HG03354 (cell line): ENCODE measurements at regions not wholly inside any gene's neighbourhood (a gene's known extent, or its start where the extent isn't known, plus 50 kb on each side); places are given as distances from the start of the nearest gene placed in this dataset.
"Not testable (repeated sequence)": the region's sequence is repeated elsewhere in the genome, so short reads cannot be mapped to it uniquely, and the experiment has no call there.

Experiments
- ATAC-seq: cut with Tn5 transposase; IDR thresholded peaks from one replicate; pipeline ENCODE4 v1.9.1; 2021; ENCODE audit warnings: mild to moderate bottlenecking; ENCODE audit not compliant: unreplicated experiment, poor library complexity, severe bottlenecking

DNA sequence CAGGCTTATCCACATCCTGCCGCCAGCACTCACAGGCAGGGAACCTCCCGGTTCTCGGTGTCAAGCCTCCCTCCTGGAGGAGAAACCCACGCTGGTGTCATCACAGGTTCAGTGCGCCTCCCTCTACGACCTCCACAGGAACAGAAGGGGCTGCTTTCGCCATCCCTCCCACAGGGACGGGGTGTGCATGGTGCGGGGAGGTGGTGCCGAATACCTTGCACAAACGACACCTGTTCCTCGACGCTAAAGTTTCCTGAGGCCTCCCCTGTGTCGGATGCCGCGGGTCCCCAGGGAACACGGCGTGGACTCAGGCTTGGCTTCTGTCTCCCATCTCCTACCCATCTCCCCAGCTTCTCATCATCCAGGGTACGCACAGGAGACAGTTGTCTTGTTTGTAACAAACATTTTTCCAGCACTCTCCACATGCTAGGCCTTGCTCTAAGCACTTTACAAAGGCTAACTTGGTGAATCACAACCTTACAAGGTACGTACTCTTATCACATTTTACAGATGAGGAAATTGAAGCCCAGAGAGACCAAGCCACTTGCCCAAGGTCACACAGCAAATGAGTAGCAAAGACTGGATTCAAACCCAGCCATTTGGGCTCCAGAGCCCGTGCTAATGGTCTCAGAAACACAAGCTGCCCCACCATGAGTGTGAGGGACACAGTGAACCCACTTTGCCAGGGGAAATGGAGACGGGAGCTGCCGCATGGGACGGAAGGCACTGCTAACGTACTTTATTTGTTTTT lies 271.6 kb downstream of the C16orf95 start:
- no peak for ATAC-seq

- no peak for ATAC-seq
Observed at GRCh38 chr16:87046235-87046634, 271.0 kb downstream of the C16orf95 start.

- no peak for ATAC-seq
Observed at GRCh38 chr16:87047221-87048037, 269.8 kb downstream of the C16orf95 start.

- ATAC-seq: no peak
Observed at GRCh38 chr16:87048038-87048729, 269.0 kb downstream of the C16orf95 start.

DNA sequence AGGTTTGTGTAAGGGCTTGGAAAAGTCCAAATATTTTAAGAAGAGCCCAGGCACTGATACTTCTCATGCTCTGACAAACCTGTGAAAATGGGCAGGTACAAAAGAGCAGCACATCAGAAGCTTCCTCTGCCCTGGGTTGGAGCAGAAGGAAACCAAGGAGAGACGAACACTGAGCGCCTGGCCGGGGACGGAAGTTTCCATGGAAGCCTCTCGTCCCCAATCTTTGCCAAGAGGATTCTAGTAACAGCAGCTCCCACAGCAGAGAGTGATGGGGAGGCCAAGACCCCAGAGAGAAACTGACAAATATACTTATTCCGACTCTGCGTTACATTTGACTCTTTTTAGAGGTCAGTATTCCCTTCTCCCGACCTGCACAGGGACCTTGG lies 268.5 kb downstream of the C16orf95 start:
- ATAC-seq: no peak

DNA sequence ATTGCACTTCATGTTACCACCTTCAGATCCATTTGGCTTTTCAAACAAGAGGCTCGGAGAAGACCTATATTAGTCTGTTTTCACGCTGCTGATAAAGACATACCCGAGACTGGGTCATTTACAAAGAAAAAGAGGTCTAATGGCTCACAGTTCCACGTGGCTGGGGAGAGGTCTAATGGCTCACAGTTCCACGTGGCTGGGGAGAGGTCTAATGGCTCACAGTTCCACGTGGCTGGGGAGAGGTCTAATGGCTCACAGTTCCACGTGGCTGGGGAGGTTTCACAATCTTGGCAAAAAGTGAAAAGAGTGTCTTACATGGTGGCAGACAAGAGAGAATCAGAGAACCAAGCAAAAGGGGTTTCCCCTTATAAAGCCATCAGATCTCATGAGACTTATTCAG lies 268.0 kb downstream of the C16orf95 start:
- ATAC-seq: not testable (repeated sequence)

DNA sequence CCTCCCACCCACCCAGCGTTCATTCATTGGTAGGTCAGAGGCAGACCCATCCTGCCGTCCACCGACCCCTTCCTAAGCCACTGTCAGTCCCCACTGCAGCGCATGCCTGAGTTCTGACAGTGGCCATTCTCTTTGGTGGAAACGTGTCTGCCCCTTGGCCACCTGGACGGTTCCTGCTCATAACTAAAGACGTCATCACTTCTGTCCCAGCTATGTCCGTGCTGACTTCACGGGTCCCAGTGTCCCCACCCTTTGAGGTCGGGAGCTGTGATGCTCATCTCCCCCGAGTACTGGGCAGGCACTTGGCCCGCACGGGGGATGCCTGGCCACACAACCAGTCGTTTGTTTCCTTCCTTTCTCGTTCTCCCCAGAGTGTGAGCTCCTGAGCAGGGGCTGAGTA lies 267.1 kb downstream of the C16orf95 start:
- ATAC-seq: no peak

DNA sequence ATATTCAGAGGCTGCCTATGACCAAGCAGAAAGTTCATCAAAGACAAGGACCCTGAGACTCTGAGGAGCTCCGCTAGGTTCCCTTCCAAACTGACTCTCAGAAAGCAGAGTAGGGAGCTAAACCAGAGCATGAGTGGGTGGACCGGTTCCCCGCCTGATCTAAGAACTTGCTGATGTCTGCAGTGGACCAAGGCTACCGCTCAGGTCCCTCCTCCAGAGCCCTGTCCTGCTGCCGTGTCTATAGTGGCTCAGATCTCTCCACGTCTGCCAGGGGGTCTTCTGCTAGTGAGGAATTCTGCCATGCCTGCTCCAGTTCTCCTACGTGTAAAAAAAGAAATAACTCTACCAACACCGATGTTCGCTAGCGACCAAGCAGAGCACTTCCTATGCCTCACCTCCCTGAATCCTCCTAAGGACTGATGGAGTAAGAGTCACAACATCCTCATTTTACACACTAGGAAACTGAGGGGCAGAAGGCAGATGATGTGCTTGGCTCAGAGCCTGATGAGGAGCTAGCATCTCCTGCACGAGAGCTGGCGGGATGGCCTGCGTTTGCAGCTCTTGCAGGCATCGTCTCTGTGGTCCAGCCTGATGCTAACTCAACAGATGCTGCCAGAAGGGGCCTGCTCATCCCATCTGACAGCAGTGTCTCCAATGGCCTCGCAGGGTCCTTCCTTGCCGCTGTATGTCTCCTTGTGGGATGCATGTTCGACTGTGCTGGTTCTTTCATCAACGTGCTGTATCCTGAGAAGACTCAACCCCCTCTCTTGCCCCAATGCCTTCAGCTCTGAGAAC lies 265.5 kb downstream of the C16orf95 start:
- no peak for ATAC-seq

- ATAC-seq: no peak
Observed at GRCh38 chr16:87052506-87052905, 264.7 kb downstream of the C16orf95 start.

- ATAC-seq: no peak
Observed at GRCh38 chr16:87053016-87053982, 263.9 kb downstream of the C16orf95 start.

GRCh38 chr16:87054154-87054553 lies 263.0 kb downstream of the C16orf95 start:
- no peak for ATAC-seq

DNA sequence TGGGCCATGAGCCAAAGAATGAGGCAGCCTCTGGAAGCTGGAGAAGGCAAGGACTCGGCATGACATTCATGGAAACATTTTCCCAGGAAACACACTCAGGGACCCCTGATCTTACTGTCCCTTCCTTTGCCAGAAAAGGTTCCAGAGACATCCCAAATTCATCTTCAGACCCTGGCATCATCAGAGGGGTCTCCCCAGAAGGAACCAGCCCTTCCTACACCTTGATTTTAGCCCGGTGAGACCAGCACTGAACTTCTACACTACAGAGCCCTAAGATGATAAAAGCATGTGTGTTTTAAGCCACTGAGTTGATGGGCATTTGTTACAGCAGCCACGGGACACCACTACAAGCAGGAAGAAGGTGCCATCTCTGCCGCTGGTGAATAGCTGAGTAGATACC lies 262.3 kb downstream of the C16orf95 start:
- no peak for ATAC-seq

- no peak for ATAC-seq
Observed at GRCh38 chr16:87056083-87056482, 261.1 kb downstream of the C16orf95 start.

DNA sequence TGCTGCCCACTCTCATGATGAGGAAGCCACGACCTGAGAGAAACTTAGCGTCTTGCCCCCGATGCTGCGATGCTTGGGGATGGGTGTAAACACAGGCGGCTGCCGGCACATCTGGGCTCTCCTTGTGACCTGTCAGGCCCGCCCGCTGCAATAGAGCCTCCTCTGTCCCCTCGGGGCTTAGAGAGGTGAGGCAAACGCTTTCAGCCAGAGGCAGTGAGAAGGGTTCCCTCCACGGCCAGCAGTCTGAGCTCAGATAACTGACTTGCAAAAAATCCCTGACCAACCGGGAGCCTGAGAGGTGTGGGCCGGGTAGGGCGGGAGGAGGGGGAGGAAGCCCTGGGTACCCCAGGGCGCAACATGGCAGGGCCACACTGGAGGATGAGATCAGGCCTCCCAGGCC lies 260.6 kb downstream of the C16orf95 start:
- no peak for ATAC-seq

DNA sequence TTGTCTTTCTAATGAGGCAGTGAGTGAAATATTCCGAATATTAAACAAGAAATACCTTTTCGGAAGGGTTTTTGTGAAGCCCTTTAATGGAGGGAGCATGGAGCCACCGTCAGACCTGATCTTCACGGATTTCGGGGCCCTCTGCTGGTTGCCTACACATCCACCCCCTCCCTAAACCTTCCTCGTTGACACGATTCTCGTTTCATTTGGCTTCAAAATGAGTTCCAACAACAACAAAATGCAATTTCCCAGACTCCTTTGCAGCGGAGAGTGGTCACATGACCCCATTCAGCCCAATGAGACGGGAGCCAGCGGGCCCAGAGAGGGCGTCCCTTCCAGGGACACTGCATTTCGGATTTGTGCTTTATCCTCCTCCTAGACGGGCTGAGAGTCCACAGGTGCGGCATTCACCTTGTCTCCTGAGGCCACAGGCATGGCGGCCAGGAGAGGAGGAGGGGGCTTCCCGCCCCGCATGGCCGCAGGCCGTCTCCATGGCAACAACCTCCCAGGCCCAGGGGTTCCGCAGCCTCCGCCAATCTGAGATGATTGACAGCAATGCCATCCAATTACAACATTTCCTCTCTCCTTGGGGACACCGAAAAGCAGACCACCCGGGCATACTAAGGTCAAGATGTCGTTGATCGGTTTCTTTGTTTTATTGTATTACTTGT lies 259.8 kb downstream of the C16orf95 start:
- no peak for ATAC-seq

DNA sequence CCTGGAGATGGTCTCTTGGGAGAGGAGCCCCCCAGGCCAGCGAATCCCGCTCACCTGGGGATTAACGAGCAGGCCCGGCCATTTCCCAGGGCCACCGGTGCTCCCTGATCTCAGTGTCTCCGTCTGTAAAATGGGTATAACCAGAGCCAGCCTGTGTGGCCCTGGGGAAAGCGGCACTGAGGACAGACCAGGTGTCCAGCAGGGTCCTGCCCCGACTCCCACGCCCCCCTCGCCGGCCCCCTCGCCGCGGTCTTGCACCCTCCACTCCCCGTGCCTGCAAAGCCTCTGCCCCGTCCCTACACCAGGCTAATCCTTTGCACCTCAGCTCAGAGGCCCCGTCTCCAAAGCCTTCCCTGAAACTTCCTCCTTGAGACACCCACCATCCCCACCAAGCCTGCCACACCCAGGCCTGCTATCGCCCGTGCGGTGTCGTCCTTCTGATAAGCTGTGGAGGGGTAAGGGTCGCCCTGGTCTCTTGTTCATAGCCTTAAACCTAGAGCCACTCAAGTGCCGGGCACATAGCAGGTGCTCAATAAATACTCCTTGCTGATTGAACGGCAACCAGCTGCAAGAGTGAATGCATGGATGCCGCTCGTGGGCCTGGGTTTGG lies 259.1 kb downstream of the C16orf95 start:
- ATAC-seq: no peak

- no peak for ATAC-seq
Observed at GRCh38 chr16:87058728-87059250, 258.4 kb downstream of the C16orf95 start.
